IgD-negative memory B cell (primary cell): ENCODE measurements at regions not wholly inside any gene's neighbourhood (a gene's known extent, or its start where the extent isn't known, plus 50 kb on each side); places are given as distances from the start of the nearest gene placed in this dataset.
"Not testable (repeated sequence)": the region's sequence is repeated elsewhere in the genome, so short reads cannot be mapped to it uniquely, and the experiment has no call there.

Source experiments
- H3K27ac Mint-ChIP-seq, 3 donors: one replicate each; pipeline ENCODE4 v1.8.0; 2020 to 2022; ENCODE audit warnings: mild to moderate bottlenecking in 3 of 3, mixed read lengths in 3 of 3, moderate library complexity in 1 of 3
- H3K27me3 Mint-ChIP-seq: one replicate; pipeline ENCODE4 v1.8.0; 2021; ENCODE audit warnings: mixed read lengths
- H3K36me3 Mint-ChIP-seq: one replicate; pipeline ENCODE4 v1.8.0; 2020; ENCODE audit warnings: mild to moderate bottlenecking, mixed read lengths
- H3K4me1 Mint-ChIP-seq, 3 donors: one replicate each; pipeline ENCODE4 v1.8.0; 2020 to 2022; ENCODE audit warnings: mixed read lengths in 3 of 3, mild to moderate bottlenecking in 1 of 3
- H3K4me3 Mint-ChIP-seq, 4 donors: one replicate each; pipeline ENCODE4 v1.8.0; 2020 to 2022; ENCODE audit warnings: mild to moderate bottlenecking in 4 of 4, mixed read lengths in 4 of 4, moderate library complexity in 3 of 4
- H3K9me3 Mint-ChIP-seq, 3 donors: one replicate each; pipeline ENCODE4 v1.8.0; 2020 to 2021; ENCODE audit warnings: mixed read lengths in 3 of 3, mild to moderate bottlenecking in 1 of 3

GRCh38 chr13:18273785-18274514, 907.7 kb downstream of the TUBA3C start:
- H3K36me3 Mint-ChIP-seq, H3K4me3 Mint-ChIP-seq, H3K27me3 Mint-ChIP-seq, H3K27ac Mint-ChIP-seq, H3K4me1 Mint-ChIP-seq, H3K9me3 Mint-ChIP-seq: not testable (repeated sequence)

- not testable (repeated sequence) for H3K36me3 Mint-ChIP-seq, H3K4me1 Mint-ChIP-seq, H3K9me3 Mint-ChIP-seq, H3K27ac Mint-ChIP-seq, H3K27me3 Mint-ChIP-seq, H3K4me3 Mint-ChIP-seq
These were observed 922.7 kb downstream of the TUBA3C start for GRCh38 chr13:18258801-18259419.

- not testable (repeated sequence) for H3K4me3 Mint-ChIP-seq, H3K36me3 Mint-ChIP-seq, H3K27me3 Mint-ChIP-seq, H3K27ac Mint-ChIP-seq, H3K4me1 Mint-ChIP-seq, H3K9me3 Mint-ChIP-seq
These were observed 923.9 kb downstream of the TUBA3C start for GRCh38 chr13:18257686-18258085.

- peaks cover 7 to 14% (median 7%) of the 10 kb centered on the region in 3 donors for H3K9me3 Mint-ChIP-seq
- H3K27ac Mint-ChIP-seq, H3K4me3 Mint-ChIP-seq, H3K4me1 Mint-ChIP-seq, H3K36me3 Mint-ChIP-seq, H3K27me3 Mint-ChIP-seq: not testable (repeated sequence)
These were observed 928.8 kb downstream of the TUBA3C start for GRCh38 chr13:18252848-18253247.

GRCh38 chr13:18248533-18249240, 932.9 kb downstream of the TUBA3C start:
- not testable (repeated sequence) for H3K9me3 Mint-ChIP-seq, H3K27ac Mint-ChIP-seq, H3K4me1 Mint-ChIP-seq, H3K27me3 Mint-ChIP-seq, H3K36me3 Mint-ChIP-seq
- H3K4me3 Mint-ChIP-seq = peak overlapping the region in 1 of 4 donors; percentile 55

GRCh38 chr13:18240086-18240485, 941.5 kb downstream of the TUBA3C start:
- not testable (repeated sequence) for H3K27me3 Mint-ChIP-seq, H3K27ac Mint-ChIP-seq, H3K4me3 Mint-ChIP-seq, H3K9me3 Mint-ChIP-seq, H3K4me1 Mint-ChIP-seq, H3K36me3 Mint-ChIP-seq

GRCh38 chr13:18238586-18238985, 943.0 kb downstream of the TUBA3C start:
- H3K27me3 Mint-ChIP-seq, H3K4me3 Mint-ChIP-seq, H3K27ac Mint-ChIP-seq, H3K4me1 Mint-ChIP-seq, H3K9me3 Mint-ChIP-seq, H3K36me3 Mint-ChIP-seq: not testable (repeated sequence)

GRCh38 chr13:18236528-18236815, 945.2 kb downstream of the TUBA3C start:
- H3K27ac Mint-ChIP-seq = no peak overlapping the region
- H3K9me3 Mint-ChIP-seq = peaks cover 2 to 4% (median 4%) of the 10 kb centered on the region in 3 donors
- H3K27me3 Mint-ChIP-seq = no peaks in the 10 kb centered on the region
- H3K4me1 Mint-ChIP-seq = no peaks in the 10 kb centered on the region
- no peaks in the 10 kb centered on the region for H3K36me3 Mint-ChIP-seq
- H3K4me3 Mint-ChIP-seq = no peak overlapping the region

- Mint-ChIP-seq H3K36me3 (no peaks in the 10 kb centered on the region), H3K27me3 (no peaks in the 10 kb centered on the region), H3K4me1 (no peaks in the 10 kb centered on the region), H3K4me3 (no peak overlapping the region), H3K9me3 (peaks cover 2 to 4% (median 2%) of the 10 kb centered on the region in 3 donors), H3K27ac (no peak overlapping the region)
These were observed 945.7 kb downstream of the TUBA3C start for GRCh38 chr13:18235756-18236527.

- no peak overlapping the region for H3K27ac Mint-ChIP-seq
- no peaks in the 10 kb centered on the region for H3K36me3 Mint-ChIP-seq
- H3K9me3 Mint-ChIP-seq = peaks cover 0 to 4% (median 2%) of the 10 kb centered on the region in 3 donors
- no peaks in the 10 kb centered on the region for H3K27me3 Mint-ChIP-seq
- H3K4me1 Mint-ChIP-seq = no peaks in the 10 kb centered on the region
- no peak overlapping the region for H3K4me3 Mint-ChIP-seq
These were observed 946.5 kb downstream of the TUBA3C start for GRCh38 chr13:18235172-18235571.

- not testable (repeated sequence) for H3K36me3 Mint-ChIP-seq, H3K27ac Mint-ChIP-seq, H3K27me3 Mint-ChIP-seq, H3K9me3 Mint-ChIP-seq, H3K4me1 Mint-ChIP-seq, H3K4me3 Mint-ChIP-seq
These were observed 947.2 kb downstream of the TUBA3C start for GRCh38 chr13:18234451-18234850.

- H3K9me3 Mint-ChIP-seq = peaks cover 0 to 1% (median 0%) of the 10 kb centered on the region in 3 donors
- no peaks in the 10 kb centered on the region for H3K36me3 Mint-ChIP-seq
- no peak overlapping the region for H3K27ac Mint-ChIP-seq
- no peaks in the 10 kb centered on the region for H3K4me1 Mint-ChIP-seq
- H3K27me3 Mint-ChIP-seq = no peaks in the 10 kb centered on the region
- H3K4me3 Mint-ChIP-seq = no peak overlapping the region
These were observed 947.8 kb downstream of the TUBA3C start for GRCh38 chr13:18233783-18234299.

GRCh38 chr13:18232994-18233782, 948.4 kb downstream of the TUBA3C start:
- no peaks in the 10 kb centered on the region for H3K36me3 Mint-ChIP-seq
- no peaks in the 10 kb centered on the region for H3K4me1 Mint-ChIP-seq
- no peak overlapping the region for H3K4me3 Mint-ChIP-seq
- no peak overlapping the region for H3K27ac Mint-ChIP-seq
- H3K27me3 Mint-ChIP-seq = no peaks in the 10 kb centered on the region
- H3K9me3 Mint-ChIP-seq = no peaks in the 10 kb centered on the region

GRCh38 chr13:18232298-18232993, 949.2 kb downstream of the TUBA3C start:
- Mint-ChIP-seq H3K4me1 (no peaks in the 10 kb centered on the region), H3K4me3 (no peak overlapping the region), H3K36me3 (no peaks in the 10 kb centered on the region), H3K27ac (no peak overlapping the region), H3K27me3 (no peaks in the 10 kb centered on the region), H3K9me3 (no peaks in the 10 kb centered on the region)
